ENCODE measurements at regions not wholly inside any gene's neighbourhood (a gene's known extent, or its start where the extent isn't known, plus 50 kb on each side); places are given as distances from the start of the nearest gene placed in this dataset.

DNA sequence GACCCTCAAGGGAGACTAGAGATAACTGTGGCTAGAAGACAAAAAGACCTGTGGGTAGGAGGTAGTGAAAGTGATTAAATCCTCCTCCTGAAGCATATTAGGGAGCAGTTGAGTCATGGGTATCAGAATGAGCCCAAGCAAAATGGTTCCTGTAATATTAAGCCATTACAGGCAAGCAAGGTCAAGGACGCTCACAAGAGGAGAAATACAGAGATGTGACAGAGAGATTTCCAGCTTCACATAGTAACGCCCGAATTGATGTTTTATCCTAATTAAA lies 77.7 kb downstream of the FAM76B start:
- no peaks in the 10 kb centered on the region for H3K9me3 ChIP-seq (ENCODE audit: control insufficient read depth, insufficient read depth, low read length)
- no peak overlapping the region for H2BK20ac ChIP-seq (ENCODE audit: low read depth, low read length)
- H2AFZ ChIP-seq (replicated peaks; ENCODE audit: low read length, poor library complexity): no peak overlapping the region
- H4K8ac ChIP-seq (ENCODE audit: low read depth in 2 of 2, low read length in 2 of 2): no peak overlapping the region
- no peaks in the 10 kb centered on the region for H3K36me3 ChIP-seq (ENCODE audit: control insufficient read depth, insufficient read depth, low read length)
- H3K9me1 ChIP-seq (ENCODE audit: insufficient read depth, low read length): no peaks in the 10 kb centered on the region
- no peaks in the 10 kb centered on the region for H4K20me1 ChIP-seq (ENCODE audit: insufficient read depth, low read length)
- no peak overlapping the region for H3K23ac ChIP-seq (ENCODE audit: low read depth, low read length)
- no peak overlapping the region for H3K4ac ChIP-seq (ENCODE audit: low read depth, low read length)
- peaks cover 16% of the 10 kb centered on the region for H3K27me3 ChIP-seq (ENCODE audit: control insufficient read depth, insufficient read depth, low read length)
- dilution Hi-C loops (cut with HindIII; ENCODE audit: low sequenced_read_pairs, unreplicated experiment): no loop called here
- no peak overlapping the region for H4K91ac ChIP-seq (ENCODE audit: insufficient read depth, low read depth, low read length)
- WGBS, 2 experiments (ENCODE audit: extremely low coverage in 2 of 2, insufficient read length in 1 of 2): no CpG with 5 or more reads among the region's 3 CpGs
- intact Hi-C loops (cut with micrococcal nuclease): no loop called here
- H2BK5ac ChIP-seq (ENCODE audit: low read depth, low read length, poor library complexity, severe bottlenecking): no peak overlapping the region
- DNase-seq (no peak), ATAC-seq (ENCODE audit: low read depth) (no peak)
- H2BK15ac ChIP-seq (ENCODE audit: low read depth, low read length): no peak overlapping the region
- no peaks in the 10 kb centered on the region for H3K79me1 ChIP-seq (ENCODE audit: low read depth in 1 of 2, low read length in 2 of 2)
- no peak overlapping the region for H2AK5ac ChIP-seq (ENCODE audit: low read depth, low read length)
- CTCF ChIA-PET: no interaction called here
- no peak overlapping the region for H3K9ac ChIP-seq (ENCODE audit: low read depth, low read length)
- no peak overlapping the region for H4K5ac ChIP-seq (ENCODE audit: low read depth, low read length)
- TF ChIP-seq NFE2L2 (IDR thresholded peaks at IDR 0.05; ENCODE audit: low read depth, low read length) (no peak), POLR2A (IDR thresholded peaks at IDR 0.05; ENCODE audit: low read depth, low read length) (no peak), SMC3 (IDR thresholded peaks at IDR 0.05; ENCODE audit: low read depth, low read length) (no peak), CHD1 (IDR thresholded peaks at IDR 0.05; ENCODE audit: low read depth, low read length) (no peak), ELK1 (IDR thresholded peaks at IDR 0.05; ENCODE audit: borderline replicate concordance, low read depth, low read length) (no peak), RFX5 (IDR thresholded peaks at IDR 0.05; ENCODE audit: low read depth, low read length) (no peak), MAZ (IDR thresholded peaks at IDR 0.05; ENCODE audit: borderline replicate concordance, low read depth, low read length) (no peak), CEBPB (IDR thresholded peaks at IDR 0.05; ENCODE audit: low read depth, low read length) (no peak), FOS (IDR thresholded peaks at IDR 0.05; ENCODE audit: low read depth, low read length) (no peak), RCOR1 (IDR thresholded peaks at IDR 0.05; ENCODE audit: insufficient replicate concordance, low read length) (no peak), RAD21 (IDR thresholded peaks at IDR 0.05; ENCODE audit: low read length) (no peak)
- TF ChIP-seq, protein P1, sequence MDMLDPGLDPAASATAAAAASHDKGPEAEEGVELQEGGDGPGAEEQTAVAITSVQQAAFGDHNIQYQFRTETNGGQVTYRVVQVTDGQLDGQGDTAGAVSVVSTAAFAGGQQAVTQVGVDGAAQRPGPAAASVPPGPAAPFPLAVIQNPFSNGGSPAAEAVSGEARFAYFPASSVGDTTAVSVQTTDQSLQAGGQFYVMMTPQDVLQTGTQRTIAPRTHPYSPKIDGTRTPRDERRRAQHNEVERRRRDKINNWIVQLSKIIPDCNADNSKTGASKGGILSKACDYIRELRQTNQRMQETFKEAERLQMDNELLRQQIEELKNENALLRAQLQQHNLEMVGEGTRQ (IDR thresholded peaks at IDR 0.05; ENCODE audit: low read depth, low read length): no peak
- TF ChIP-seq, protein P2, sequence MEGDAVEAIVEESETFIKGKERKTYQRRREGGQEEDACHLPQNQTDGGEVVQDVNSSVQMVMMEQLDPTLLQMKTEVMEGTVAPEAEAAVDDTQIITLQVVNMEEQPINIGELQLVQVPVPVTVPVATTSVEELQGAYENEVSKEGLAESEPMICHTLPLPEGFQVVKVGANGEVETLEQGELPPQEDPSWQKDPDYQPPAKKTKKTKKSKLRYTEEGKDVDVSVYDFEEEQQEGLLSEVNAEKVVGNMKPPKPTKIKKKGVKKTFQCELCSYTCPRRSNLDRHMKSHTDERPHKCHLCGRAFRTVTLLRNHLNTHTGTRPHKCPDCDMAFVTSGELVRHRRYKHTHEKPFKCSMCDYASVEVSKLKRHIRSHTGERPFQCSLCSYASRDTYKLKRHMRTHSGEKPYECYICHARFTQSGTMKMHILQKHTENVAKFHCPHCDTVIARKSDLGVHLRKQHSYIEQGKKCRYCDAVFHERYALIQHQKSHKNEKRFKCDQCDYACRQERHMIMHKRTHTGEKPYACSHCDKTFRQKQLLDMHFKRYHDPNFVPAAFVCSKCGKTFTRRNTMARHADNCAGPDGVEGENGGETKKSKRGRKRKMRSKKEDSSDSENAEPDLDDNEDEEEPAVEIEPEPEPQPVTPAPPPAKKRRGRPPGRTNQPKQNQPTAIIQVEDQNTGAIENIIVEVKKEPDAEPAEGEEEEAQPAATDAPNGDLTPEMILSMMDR (conservative IDR thresholded peaks at IDR 0.05; ENCODE audit: low read depth, low read length): no peak
- H3K18ac ChIP-seq (ENCODE audit: low read depth, low read length): no peak overlapping the region
- H3K14ac ChIP-seq (replicated peaks; ENCODE audit: low read depth, low read length): no peak overlapping the region
- H2AK9ac ChIP-seq (replicated peaks; ENCODE audit: low read depth, low read length, poor library complexity): no peak overlapping the region
- in situ Hi-C loops (cut with MboI; ENCODE audit: low sequenced_read_pairs): no loop called here
- H3K4me1 ChIP-seq (ENCODE audit: control insufficient read depth, insufficient read depth, low read length): no peaks in the 10 kb centered on the region
- no peak overlapping the region for H3K4me3 ChIP-seq (ENCODE audit: insufficient read depth, low read depth, low read length)
- no peak overlapping the region for H3K56ac ChIP-seq (ENCODE audit: extremely low read depth, insufficient read depth, low read length)
- no peak overlapping the region for H3K4me2 ChIP-seq (ENCODE audit: low read depth, low read length)
- POLR2A ChIA-PET (ENCODE audit: unreplicated experiment): no interaction called here
- no TSS peak for BruUV-seq (replicated peaks)
- no peak overlapping the region for H2BK120ac ChIP-seq (ENCODE audit: low read depth, low read length)
- H3K27ac ChIP-seq (ENCODE audit: insufficient read depth, low read length): no peak overlapping the region

All from IMR-90 (cell line).